Right lobe of liver (tissue), 6 donors: ENCODE measurements at regions not wholly inside any gene's neighbourhood (a gene's known extent, or its start where the extent isn't known, plus 50 kb on each side); places are given as distances from the start of the nearest gene placed in this dataset.

ENCODE experiments used
- ATAC-seq, 4 donors: fragments of 200-7000 bp; cut with Tn5 transposase; one replicate each; pipeline ENCODE4 v1.9.1; 2020; ENCODE audit warnings: mild to moderate bottlenecking in 4 of 4, moderate library complexity in 4 of 4
- DNase-seq, 3 donors: peaks; one replicate each; pipeline ENCODE4 v3.0.0-alpha.2; 2020
- H3K27ac ChIP-seq, 3 donors: fragments of 200-600 bp; one replicate each; pipeline ENCODE4 v1.8.0; 2022
- H3K27me3 ChIP-seq, 2 donors: fragments of 200-600 bp; one replicate each; pipeline ENCODE4 v1.8.0; 2022
- H3K36me3 ChIP-seq, 4 donors: fragments of 200-600 bp; sonication (generic) in 1 of 4; one replicate each; pipeline versions ENCODE4 v1.5.1 to v1.8.0; 2017 to 2022; ENCODE audit warnings: control low read depth in 1 of 4
- H3K4me1 ChIP-seq, 4 donors: fragments of 200-600 bp; sonication (generic) in 1 of 4; one replicate each; pipeline versions ENCODE4 v1.5.1 to v1.8.0; 2017 to 2022; ENCODE audit warnings: control low read depth in 1 of 4
- H3K4me3 ChIP-seq, 3 donors: fragments of 200-600 bp; one replicate each; pipeline ENCODE4 v1.8.0; 2022
- H3K9me3 ChIP-seq, 4 donors: fragments of 200-600 bp; sonication (generic) in 1 of 4; one replicate each; pipeline versions ENCODE4 v1.5.1 to v1.8.0; 2017 to 2022; ENCODE audit warnings: control low read depth in 1 of 4
- POLR2A ChIP-seq: fragments of 450-650 bp; IDR thresholded peaks from one replicate; pipeline ENCODE4 v1.6.1; 2017; ENCODE audit warnings: antibody characterized with exemption, mild to moderate bottlenecking
- WGBS: methylation state at CpG from one replicate; pipeline ENCODE4 v1.1.6; 2018; ENCODE audit warnings: low coverage, low lambda C conversion rate; ENCODE audit not compliant: insufficient coverage; ENCODE audit errors: missing lambda C conversion rate; 5-methylcytosine and 5-hydroxymethylcytosine counted together
- intact Hi-C, 2 donors: fragments of 100-400 bp; cut with DNase I; formaldehyde crosslinking; loops; one replicate each; pipeline versions ENCODE4 v1.11.2 to v1.14.1; 2022
- TF ChIP-seq, protein P1 (sequence below), 4 donors: fragments of 200-600 bp in 3 of 4; fragments of 450-650 bp in 1 of 4; IDR thresholded peaks; one replicate each; pipeline versions ENCODE4 v1.5.1 to v1.8.0; 2016 to 2022; ENCODE audit warnings: antibody characterized with exemption in 4 of 4, mild to moderate bottlenecking in 2 of 4
- donor health status: DM: no; HTN: yes; CAD: no.
- donor health status: DM: no; HTN: no; CAD: no.
- donor health status: DM: no; HTN: no; CAD: no.
- donor health status: DM: no; HTN: yes; CAD: no.
- donor health status: DM: no; HTN: yes; CAD: no.

DNA sequence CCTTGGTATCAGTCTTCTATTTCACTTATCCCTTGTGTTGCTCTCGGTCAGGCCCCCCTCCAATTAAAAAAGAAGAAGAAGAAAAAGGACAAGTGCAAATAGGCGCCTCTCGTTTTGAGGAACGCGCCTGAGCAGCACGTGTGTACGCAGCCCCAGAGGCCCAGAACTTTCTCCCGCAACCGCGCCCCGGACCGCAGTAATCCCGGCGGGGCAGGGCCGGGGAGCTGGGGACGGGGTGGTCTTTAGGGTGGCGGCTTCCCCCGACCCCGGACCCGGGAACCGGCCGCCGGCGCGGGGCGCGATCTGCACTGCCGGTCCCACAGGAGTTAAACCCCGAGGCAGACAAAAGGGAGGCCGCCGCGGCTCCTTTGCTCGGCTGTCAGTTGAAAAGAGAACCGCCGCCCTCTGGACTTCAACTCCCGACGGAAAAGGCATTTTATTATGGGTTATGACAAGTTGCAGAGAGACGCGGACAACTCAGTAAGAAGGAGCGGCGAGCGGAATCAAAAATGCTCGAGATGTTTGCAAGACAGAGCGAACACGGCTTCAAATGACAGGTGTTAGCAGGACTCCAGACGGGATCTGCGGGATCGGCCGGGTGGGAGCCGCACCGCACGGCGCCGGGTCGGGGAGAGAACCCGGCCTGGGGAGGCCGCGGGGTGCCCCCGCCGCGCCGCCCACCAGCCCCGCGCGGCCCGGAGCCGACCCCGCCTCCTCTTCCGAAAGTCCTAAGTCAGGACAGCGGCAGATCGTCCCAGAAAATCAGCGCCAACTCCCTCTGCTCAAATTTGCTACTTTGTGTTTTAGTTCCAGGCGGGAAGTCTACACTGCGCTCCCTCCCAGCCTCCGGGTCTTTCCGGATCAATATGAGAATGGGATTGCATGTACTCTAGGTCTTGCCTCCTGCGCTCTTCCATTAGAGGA, 79.0 kb downstream of the NR2F2 start:
- Histone ChIP-seq H3K4me3 (peak overlapping the region; percentile 15 to 40 (median 20)), H3K27ac (no peak overlapping the region), H3K4me1 (peaks cover 0 to 16% (median 3%) of the 10 kb centered on the region in 4 donors), H3K36me3 (no peaks in the 10 kb centered on the region), H3K9me3 (no peaks in the 10 kb centered on the region), H3K27me3 (peaks cover 14 to 45% of the 10 kb centered on the region in 2 donors)
- DNase-seq: no peak
- intact Hi-C loops: no loop called here
- peak in 3 of 4 donors; percentile 30 to 36 (median 32) for ATAC-seq
- no peak for TF ChIP-seq POLR2A
- TF ChIP-seq, protein P1, sequence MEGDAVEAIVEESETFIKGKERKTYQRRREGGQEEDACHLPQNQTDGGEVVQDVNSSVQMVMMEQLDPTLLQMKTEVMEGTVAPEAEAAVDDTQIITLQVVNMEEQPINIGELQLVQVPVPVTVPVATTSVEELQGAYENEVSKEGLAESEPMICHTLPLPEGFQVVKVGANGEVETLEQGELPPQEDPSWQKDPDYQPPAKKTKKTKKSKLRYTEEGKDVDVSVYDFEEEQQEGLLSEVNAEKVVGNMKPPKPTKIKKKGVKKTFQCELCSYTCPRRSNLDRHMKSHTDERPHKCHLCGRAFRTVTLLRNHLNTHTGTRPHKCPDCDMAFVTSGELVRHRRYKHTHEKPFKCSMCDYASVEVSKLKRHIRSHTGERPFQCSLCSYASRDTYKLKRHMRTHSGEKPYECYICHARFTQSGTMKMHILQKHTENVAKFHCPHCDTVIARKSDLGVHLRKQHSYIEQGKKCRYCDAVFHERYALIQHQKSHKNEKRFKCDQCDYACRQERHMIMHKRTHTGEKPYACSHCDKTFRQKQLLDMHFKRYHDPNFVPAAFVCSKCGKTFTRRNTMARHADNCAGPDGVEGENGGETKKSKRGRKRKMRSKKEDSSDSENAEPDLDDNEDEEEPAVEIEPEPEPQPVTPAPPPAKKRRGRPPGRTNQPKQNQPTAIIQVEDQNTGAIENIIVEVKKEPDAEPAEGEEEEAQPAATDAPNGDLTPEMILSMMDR (IDR thresholded peaks at IDR 0.05): no peak
- WGBS: 10% methylated on average over 26 of the region's 77 CpGs

DNA sequence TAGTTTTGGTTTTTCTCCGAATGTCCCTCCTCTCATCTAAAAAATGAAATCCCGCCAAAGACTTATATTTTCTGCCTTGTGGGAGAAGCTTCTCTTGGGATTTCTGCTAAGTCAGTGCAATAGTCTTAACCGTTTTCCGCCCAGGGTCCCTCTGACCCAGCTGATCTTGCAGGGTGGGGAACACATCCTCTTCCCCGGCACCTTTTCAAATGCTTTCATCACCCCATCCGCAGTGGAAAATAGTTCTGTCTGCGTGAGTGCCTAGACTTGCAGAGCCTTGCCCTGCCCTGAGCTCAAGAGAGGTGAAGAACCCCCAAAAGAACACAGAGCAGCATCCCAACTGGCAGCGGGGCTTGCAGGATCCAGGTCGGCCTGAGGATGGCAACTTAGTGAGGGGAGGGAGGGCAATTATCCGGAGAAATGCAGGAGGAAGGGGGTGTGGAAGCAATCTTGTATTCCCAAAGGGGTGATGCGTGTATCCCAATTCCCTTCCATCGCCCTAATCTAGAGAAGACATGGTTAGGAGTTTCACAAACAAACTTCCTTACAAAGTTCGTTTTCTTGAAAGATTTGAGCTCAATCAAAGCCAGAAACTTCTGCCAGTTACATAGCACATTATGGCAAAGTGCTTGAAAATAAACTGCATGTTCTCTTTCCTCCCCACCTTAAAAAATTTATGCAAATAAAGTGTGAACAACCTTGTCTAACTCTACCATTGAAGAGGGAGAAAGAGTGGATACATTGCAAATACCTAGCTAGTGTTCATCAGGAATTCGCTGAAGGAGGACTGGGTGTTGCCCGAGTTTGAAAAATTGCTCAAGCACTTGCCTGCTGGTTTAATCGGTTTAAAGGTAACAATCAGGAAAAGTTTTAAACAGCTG, 79.9 kb downstream of the NR2F2 start:
- ATAC-seq: no peak
- no peak for DNase-seq
- no peaks in the 10 kb centered on the region for H3K9me3 ChIP-seq
- 10% methylated on average over 16 of the region's 16 CpGs for WGBS
- H3K27me3 ChIP-seq: peaks cover 14 to 45% of the 10 kb centered on the region in 2 donors
- H3K27ac ChIP-seq: no peak overlapping the region
- no peaks in the 10 kb centered on the region for H3K36me3 ChIP-seq
- TF ChIP-seq, protein P1 (IDR thresholded peaks at IDR 0.05): no peak
- TF ChIP-seq POLR2A: no peak
- H3K4me1 ChIP-seq: peaks cover 0 to 16% (median 3%) of the 10 kb centered on the region in 4 donors
- intact Hi-C loops: no loop called here
- H3K4me3 ChIP-seq: no peak overlapping the region

DNA sequence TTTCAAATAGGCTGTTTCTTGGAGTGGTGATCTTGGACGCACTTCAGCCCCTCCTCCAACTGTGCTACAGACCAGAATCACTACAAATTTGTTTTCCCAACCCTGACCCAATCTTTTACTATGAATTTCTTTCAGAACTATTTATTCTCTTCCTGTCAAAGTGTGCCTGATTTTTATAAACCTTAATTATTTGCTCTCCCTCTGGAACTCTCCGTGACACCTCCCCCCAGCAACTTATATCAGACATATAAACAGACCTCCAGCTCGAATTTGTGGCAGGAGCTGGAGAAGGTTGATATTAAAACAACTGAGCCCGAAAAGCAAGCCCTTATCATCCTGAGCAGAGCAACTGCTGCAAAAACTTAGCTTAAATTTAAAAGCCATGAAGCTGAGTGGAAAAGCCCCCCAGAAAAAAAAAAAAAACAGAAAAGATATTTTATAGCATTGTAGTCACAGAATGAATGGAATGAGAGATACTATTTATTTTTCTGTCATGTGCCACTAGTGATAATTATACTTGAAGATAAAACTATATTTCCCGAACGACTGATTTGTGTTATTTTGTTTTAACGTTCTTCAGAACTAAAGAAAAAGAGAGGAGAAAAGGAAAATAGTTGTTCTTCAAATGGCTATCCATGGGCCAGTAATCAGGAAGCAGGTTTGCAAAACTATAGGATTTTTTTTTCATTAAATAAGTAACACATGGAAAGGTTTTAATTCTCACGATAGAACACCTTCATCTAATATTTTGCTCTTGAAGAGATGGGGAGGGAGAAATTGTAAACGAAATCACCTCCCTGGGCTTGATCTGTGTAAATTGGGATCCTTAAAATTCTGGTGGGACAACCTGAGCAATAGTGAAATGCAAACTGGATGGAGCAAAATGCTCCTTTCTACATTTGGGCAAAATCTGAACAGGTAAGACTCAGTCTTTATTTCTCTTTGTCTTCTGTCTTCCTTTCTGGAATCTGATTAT, 80.8 kb downstream of the NR2F2 start:
- 15% methylated on average over 9 of the region's 9 CpGs for WGBS
- peaks cover 0 to 18% (median 3%) of the 10 kb centered on the region in 4 donors for H3K4me1 ChIP-seq
- TF ChIP-seq, protein P1 (IDR thresholded peaks at IDR 0.05): no peak
- TF ChIP-seq POLR2A: no peak
- H3K9me3 ChIP-seq: no peaks in the 10 kb centered on the region
- intact Hi-C loops: no loop called here
- H3K4me3 ChIP-seq: no peak overlapping the region
- DNase-seq: no peak
- ATAC-seq: no peak
- H3K27me3 ChIP-seq: peaks cover 14 to 46% of the 10 kb centered on the region in 2 donors
- H3K27ac ChIP-seq: no peak overlapping the region
- H3K36me3 ChIP-seq: no peaks in the 10 kb centered on the region
